Activated CD4-positive, alpha-beta memory T cell treated with anti-CD3 and anti-CD28 coated beads for 36 hours (primary cell): ENCODE measurements at regions not wholly inside any gene's neighbourhood (a gene's known extent, or its start where the extent isn't known, plus 50 kb on each side); places are given as distances from the start of the nearest gene placed in this dataset.

ENCODE experiments used
- CTCF ChIA-PET: fragments of 350-600 bp; sonication (Branson Sonifier 250); formaldehyde crosslinking; loops from one replicate; lab custom pipeline; 2021; ENCODE audit warnings: antibody characterized with exemption, inconsistent platforms; lab: Charles Lee
- POLR2A ChIA-PET: fragments of 350-600 bp; sonication (Branson Sonifier 250); formaldehyde crosslinking; loops from one replicate; lab custom pipeline; 2021; ENCODE audit warnings: antibody characterized with exemption; lab: Charles Lee
- DNase-seq: peaks from one replicate; pipeline ENCODE4 v3.0.0-alpha.2; 2020
- H3K27ac Mint-ChIP-seq: one replicate; pipeline ENCODE4 v1.8.0; 2021; ENCODE audit warnings: mixed read lengths
- H3K27me3 Mint-ChIP-seq: one replicate; pipeline ENCODE4 v1.8.0; 2021; ENCODE audit warnings: mixed read lengths
- H3K36me3 Mint-ChIP-seq: one replicate; pipeline ENCODE4 v1.8.0; 2021; ENCODE audit warnings: mixed read lengths
- H3K4me1 Mint-ChIP-seq: one replicate; pipeline ENCODE4 v1.8.0; 2021; ENCODE audit warnings: low read depth, mixed read lengths
- H3K4me3 Mint-ChIP-seq: one replicate; pipeline ENCODE4 v1.8.0; 2021; ENCODE audit warnings: mild to moderate bottlenecking, mixed read lengths
- H3K9me3 Mint-ChIP-seq: one replicate; pipeline ENCODE4 v1.8.0; 2021; ENCODE audit warnings: mixed read lengths
- intact Hi-C: fragments of 100-400 bp; cut with micrococcal nuclease; formaldehyde crosslinking; loops from one replicate; pipeline ENCODE4 v1.15.1; 2023

- Mint-ChIP-seq H3K9me3 (no peaks in the 10 kb centered on the region), H3K4me3 (no peak overlapping the region), H3K27ac (no peak overlapping the region), H3K4me1 (peaks cover 2% of the 10 kb centered on the region), H3K36me3 (peaks cover 4% of the 10 kb centered on the region), H3K27me3 (no peaks in the 10 kb centered on the region)
- POLR2A ChIA-PET: no interaction called here
- intact Hi-C loops: no loop called here
- CTCF ChIA-PET: no interaction called here
- no peak for DNase-seq
Measured at GRCh38 chr12:124402248-124403066, 107.6 kb downstream of the RFLNA start.

- no peak overlapping the region for H3K27ac Mint-ChIP-seq
- no peak overlapping the region for H3K4me3 Mint-ChIP-seq
- H3K4me1 Mint-ChIP-seq: peaks cover 2% of the 10 kb centered on the region
- intact Hi-C loops: no loop called here
- DNase-seq: no peak
- ChIA-PET POLR2A (no interaction called here), CTCF (interaction anchor here (1.0 kb wide), 1 partner anchor 13 kb away, joined by 3 read pairs; no protein-coding TSS in a partner anchor)
- no peaks in the 10 kb centered on the region for H3K9me3 Mint-ChIP-seq
- no peaks in the 10 kb centered on the region for H3K27me3 Mint-ChIP-seq
- peaks cover 4% of the 10 kb centered on the region for H3K36me3 Mint-ChIP-seq
Measured at GRCh38 chr12:124401704-124402221, 106.9 kb downstream of the RFLNA start.

GRCh38 chr12:124400124-124400523 lies 105.2 kb downstream of the RFLNA start:
- POLR2A ChIA-PET: no interaction called here
- Mint-ChIP-seq H3K27me3 (no peaks in the 10 kb centered on the region), H3K9me3 (no peaks in the 10 kb centered on the region), H3K4me1 (peaks cover 2% of the 10 kb centered on the region), H3K4me3 (no peak overlapping the region), H3K27ac (no peak overlapping the region), H3K36me3 (peaks cover 4% of the 10 kb centered on the region)
- intact Hi-C loops: no loop called here
- CTCF ChIA-PET: interaction anchor here (0.9 to 2.1 kb wide), 3 partner anchors 54 to 364 kb away, joined by 3 to 6 read pairs (median 3); no protein-coding TSS in a partner anchor
- DNase-seq: no peak

- H3K4me3 Mint-ChIP-seq: no peak overlapping the region
- POLR2A ChIA-PET: no interaction called here
- H3K27ac Mint-ChIP-seq: no peak overlapping the region
- peaks cover 2% of the 10 kb centered on the region for H3K4me1 Mint-ChIP-seq
- no peaks in the 10 kb centered on the region for H3K27me3 Mint-ChIP-seq
- DNase-seq: peak; percentile 37
- intact Hi-C loops: loop anchor here (1.0 kb wide), 1 partner anchor 368 kb away; no protein-coding TSS in a partner anchor
- H3K36me3 Mint-ChIP-seq: peaks cover 4% of the 10 kb centered on the region
- no peaks in the 10 kb centered on the region for H3K9me3 Mint-ChIP-seq
- CTCF ChIA-PET: interaction anchor here (0.5 to 2.1 kb wide), 7 partner anchors 9 to 364 kb away, joined by 3 to 6 read pairs (median 4); no protein-coding TSS in a partner anchor
Measured at GRCh38 chr12:124399622-124400021, 104.7 kb downstream of the RFLNA start.

GRCh38 chr12:124398578-124399227 lies 103.8 kb downstream of the RFLNA start:
- H3K9me3 Mint-ChIP-seq: no peaks in the 10 kb centered on the region
- peaks cover 2% of the 10 kb centered on the region for H3K4me1 Mint-ChIP-seq
- no peak for DNase-seq
- H3K36me3 Mint-ChIP-seq: peaks cover 7% of the 10 kb centered on the region
- intact Hi-C loops: loop anchor here (1.0 kb wide), 1 partner anchor 369 kb away; no protein-coding TSS in a partner anchor
- H3K27ac Mint-ChIP-seq: no peak overlapping the region
- no peak overlapping the region for H3K4me3 Mint-ChIP-seq
- CTCF ChIA-PET: interaction anchor here (0.9 to 2.1 kb wide), 4 partner anchors 8 to 55 kb away, joined by 3 to 6 read pairs (median 4); no protein-coding TSS in a partner anchor
- POLR2A ChIA-PET: no interaction called here
- no peaks in the 10 kb centered on the region for H3K27me3 Mint-ChIP-seq

GRCh38 chr12:124397807-124398577 lies 103.1 kb downstream of the RFLNA start:
- peak; percentile 11 for DNase-seq
- Mint-ChIP-seq H3K9me3 (no peaks in the 10 kb centered on the region), H3K27ac (no peak overlapping the region), H3K36me3 (peaks cover 7% of the 10 kb centered on the region), H3K27me3 (no peaks in the 10 kb centered on the region), H3K4me1 (no peaks in the 10 kb centered on the region), H3K4me3 (no peak overlapping the region)
- intact Hi-C loops: no loop called here
- ChIA-PET POLR2A (no interaction called here), CTCF (interaction anchor here (1.1 to 2.1 kb wide), 3 partner anchors 7 to 56 kb away, joined by 3 to 6 read pairs (median 4); no protein-coding TSS in a partner anchor)

- Mint-ChIP-seq H3K4me3 (no peak overlapping the region), H3K36me3 (peaks cover 7% of the 10 kb centered on the region), H3K27me3 (no peaks in the 10 kb centered on the region), H3K9me3 (no peaks in the 10 kb centered on the region), H3K4me1 (peaks cover under 1% of the 10 kb centered on the region), H3K27ac (no peak overlapping the region)
- ChIA-PET CTCF (interaction anchor here (1.1 kb wide), 1 partner anchor 8 kb away, joined by 3 read pairs; no protein-coding TSS in a partner anchor), POLR2A (no interaction called here)
- no peak for DNase-seq
- intact Hi-C loops: no loop called here
Measured at GRCh38 chr12:124397399-124397679, 102.4 kb downstream of the RFLNA start.

- no peak overlapping the region for H3K27ac Mint-ChIP-seq
- H3K4me1 Mint-ChIP-seq: peaks cover 6% of the 10 kb centered on the region
- ChIA-PET POLR2A (no interaction called here), CTCF (no interaction called here)
- H3K9me3 Mint-ChIP-seq: no peaks in the 10 kb centered on the region
- peaks cover 7% of the 10 kb centered on the region for H3K36me3 Mint-ChIP-seq
- no peaks in the 10 kb centered on the region for H3K27me3 Mint-ChIP-seq
- intact Hi-C loops: no loop called here
- DNase-seq: no peak
- H3K4me3 Mint-ChIP-seq: no peak overlapping the region
Measured at GRCh38 chr12:124396544-124397398, 101.9 kb downstream of the RFLNA start.

- POLR2A ChIA-PET: no interaction called here
- Mint-ChIP-seq H3K4me1 (peaks cover 14% of the 10 kb centered on the region), H3K9me3 (no peaks in the 10 kb centered on the region), H3K36me3 (peaks cover 4% of the 10 kb centered on the region), H3K4me3 (no peak overlapping the region), H3K27me3 (no peaks in the 10 kb centered on the region), H3K27ac (no peak overlapping the region)
- CTCF ChIA-PET: no interaction called here
- DNase-seq: no peak
- intact Hi-C loops: no loop called here
Measured at GRCh38 chr12:124395986-124396385, 101.1 kb downstream of the RFLNA start.

- intact Hi-C loops: no loop called here
- no peak overlapping the region for H3K4me3 Mint-ChIP-seq
- H3K27me3 Mint-ChIP-seq: no peaks in the 10 kb centered on the region
- DNase-seq: no peak
- H3K4me1 Mint-ChIP-seq: peaks cover 19% of the 10 kb centered on the region
- CTCF ChIA-PET: no interaction called here
- H3K36me3 Mint-ChIP-seq: peaks cover 4% of the 10 kb centered on the region
- no peak overlapping the region for H3K27ac Mint-ChIP-seq
- POLR2A ChIA-PET: no interaction called here
- H3K9me3 Mint-ChIP-seq: no peaks in the 10 kb centered on the region
Measured at GRCh38 chr12:124395284-124395752, 100.4 kb downstream of the RFLNA start.

GRCh38 chr12:124394462-124395128 lies 99.7 kb downstream of the RFLNA start:
- POLR2A ChIA-PET: no interaction called here
- Mint-ChIP-seq H3K4me1 (peaks cover 24% of the 10 kb centered on the region), H3K27me3 (no peaks in the 10 kb centered on the region), H3K9me3 (no peaks in the 10 kb centered on the region), H3K36me3 (peaks cover 3% of the 10 kb centered on the region), H3K27ac (no peak overlapping the region), H3K4me3 (no peak overlapping the region)
- DNase-seq: no peak
- intact Hi-C loops: no loop called here
- CTCF ChIA-PET: no interaction called here
